GM10248 (cell line): ENCODE measurements at regions not wholly inside any gene's neighbourhood (a gene's known extent, or its start where the extent isn't known, plus 50 kb on each side); places are given as distances from the start of the nearest gene placed in this dataset.
A peak's percentile ranks its signal among the peaks of the same experiment; 100 is the strongest.

Source experiments
- CTCF ChIA-PET: fragments of 300-600 bp; sonication (Branson Sonifier 250); formaldehyde crosslinking; extraction: SDS; loops from one replicate; lab custom pipeline; 2021; ENCODE audit warnings: antibody characterized with exemption; lab: Yijun Ruan, JAX
- POLR2A ChIA-PET: fragments of 350-650 bp; sonication (Branson Sonifier 250); formaldehyde crosslinking; extraction: SDS; loops from one replicate; lab custom pipeline; 2020; ENCODE audit warnings: antibody characterized with exemption; lab: Yijun Ruan, JAX
- DNase-seq: peaks from one replicate; pipeline ENCODE4 v3.0.0; 2012; ENCODE audit errors: extremely low spot score
- CTCF ChIP-seq: IDR thresholded peaks from 2 replicates; pipeline ENCODE4 v1.5.1; 2012; ENCODE audit warnings: mild to moderate bottlenecking, low read depth; ENCODE audit errors: extremely low read depth, missing control alignments, control extremely low read depth

GRCh38 chr9:72420783-72421182 is 55.8 kb upstream of the ZFAND5 start:
- ChIA-PET CTCF (interaction anchor here (1.0 kb wide), 1 partner anchor 9 kb away, joined by 4 read pairs; no protein-coding TSS in a partner anchor), POLR2A (interaction anchor here (0.6 kb wide), 1 partner anchor 149 kb away, joined by 9 read pairs; no protein-coding TSS in a partner anchor)
- no peak for DNase-seq
- TF ChIP-seq CTCF = no peak

- POLR2A ChIA-PET = no interaction called here
- no peak for DNase-seq
- CTCF ChIA-PET = no interaction called here
- no peak for TF ChIP-seq CTCF
Measured at GRCh38 chr9:72415948-72416347, 50.9 kb upstream of the ZFAND5 start.

- peak; percentile 24 for DNase-seq
- ChIA-PET POLR2A (no interaction called here), CTCF (no interaction called here)
- TF ChIP-seq CTCF = no peak
Measured at GRCh38 chr9:72415163-72415562, 50.2 kb upstream of the ZFAND5 start.
